ENCODE measurements at regions not wholly inside any gene's neighbourhood (a gene's known extent, or its start where the extent isn't known, plus 50 kb on each side); places are given as distances from the start of the nearest gene placed in this dataset.

- DNase-seq (ENCODE audit: extremely low spot score, insufficient read length, low read depth) = no peak
- no peak for FAIRE-seq
Measured at GRCh38 chr13:89568746-89569145, 1778.7 kb upstream of the MIR17HG start.

GRCh38 chr13:89571676-89572075 is 1775.8 kb upstream of the MIR17HG start:
- FAIRE-seq (no peak), DNase-seq (ENCODE audit: extremely low spot score, insufficient read length, low read depth) (no peak)

GRCh38 chr13:89574077-89574476 is 1773.4 kb upstream of the MIR17HG start:
- FAIRE-seq (no peak), DNase-seq (ENCODE audit: extremely low spot score, insufficient read length, low read depth) (no peak)

- DNase-seq (ENCODE audit: extremely low spot score, insufficient read length, low read depth) (no peak), FAIRE-seq (no peak)
Measured at GRCh38 chr13:89577301-89577700, 1770.2 kb upstream of the MIR17HG start.

- DNase-seq (ENCODE audit: extremely low spot score, insufficient read length, low read depth) (no peak), FAIRE-seq (no peak)
Measured at GRCh38 chr13:89584058-89584620, 1763.3 kb upstream of the MIR17HG start.

- no peak for FAIRE-seq
Measured at GRCh38 chr13:89602655-89603054, 1744.8 kb upstream of the MIR17HG start.

GRCh38 chr13:89603187-89603586 is 1744.3 kb upstream of the MIR17HG start:
- DNase-seq (ENCODE audit: extremely low spot score, insufficient read length, low read depth) = no peak
- no peak for FAIRE-seq

More at GRCh38 chr13:89602655-89603054, 1744.8 kb upstream of the MIR17HG start:
- DNase-seq (ENCODE audit: extremely low spot score, insufficient read length, low read depth) = no peak

GRCh38 chr13:89609318-89609717 is 1738.2 kb upstream of the MIR17HG start:
- FAIRE-seq = no peak

GRCh38 chr13:89610331-89610730 is 1737.2 kb upstream of the MIR17HG start:
- FAIRE-seq = no peak
- DNase-seq (ENCODE audit: extremely low spot score, insufficient read length, low read depth) = no peak

More at GRCh38 chr13:89609318-89609717, 1738.2 kb upstream of the MIR17HG start:
- DNase-seq (ENCODE audit: extremely low spot score, insufficient read length, low read depth) = no peak

GRCh38 chr13:89610881-89611280 is 1736.6 kb upstream of the MIR17HG start:
- DNase-seq (ENCODE audit: extremely low spot score, insufficient read length, low read depth) (no peak), FAIRE-seq (no peak)

GRCh38 chr13:89627996-89628395 is 1719.5 kb upstream of the MIR17HG start:
- no peak for DNase-seq (ENCODE audit: extremely low spot score, insufficient read length, low read depth)
- FAIRE-seq = no peak

GRCh38 chr13:89628567-89628966 is 1718.9 kb upstream of the MIR17HG start:
- DNase-seq (ENCODE audit: extremely low spot score, insufficient read length, low read depth) (no peak), FAIRE-seq (no peak)

- no peak for FAIRE-seq
- no peak for DNase-seq (ENCODE audit: extremely low spot score, insufficient read length, low read depth)
Measured at GRCh38 chr13:89650226-89650625, 1697.3 kb upstream of the MIR17HG start.

GRCh38 chr13:89660752-89661151 is 1686.7 kb upstream of the MIR17HG start:
- DNase-seq (ENCODE audit: extremely low spot score, insufficient read length, low read depth) = no peak

GRCh38 chr13:89673789-89674311 is 1673.6 kb upstream of the MIR17HG start:
- DNase-seq (ENCODE audit: extremely low spot score, insufficient read length, low read depth) = no peak
- FAIRE-seq = no peak

More at GRCh38 chr13:89660752-89661151, 1686.7 kb upstream of the MIR17HG start:
- FAIRE-seq = no peak

- no peak for FAIRE-seq
- no peak for DNase-seq (ENCODE audit: extremely low spot score, insufficient read length, low read depth)
Measured at GRCh38 chr13:89678466-89679121, 1668.9 kb upstream of the MIR17HG start.

- no peak for DNase-seq (ENCODE audit: extremely low spot score, insufficient read length, low read depth)
- FAIRE-seq = no peak
Measured at GRCh38 chr13:89684896-89685295, 1662.6 kb upstream of the MIR17HG start.

- DNase-seq (ENCODE audit: extremely low spot score, insufficient read length, low read depth) (no peak), FAIRE-seq (no peak)
Measured at GRCh38 chr13:89686171-89686570, 1661.3 kb upstream of the MIR17HG start.

- FAIRE-seq (no peak), DNase-seq (ENCODE audit: extremely low spot score, insufficient read length, low read depth) (no peak)
Measured at GRCh38 chr13:89687066-89687465, 1660.4 kb upstream of the MIR17HG start.

GRCh38 chr13:89688918-89689317 is 1658.6 kb upstream of the MIR17HG start:
- FAIRE-seq (no peak), DNase-seq (ENCODE audit: extremely low spot score, insufficient read length, low read depth) (no peak)

- FAIRE-seq (no peak), DNase-seq (ENCODE audit: extremely low spot score, insufficient read length, low read depth) (no peak)
Measured at GRCh38 chr13:89694451-89694850, 1653.0 kb upstream of the MIR17HG start.

All from GM18507 (cell line).